HG02884 (cell line): ENCODE measurements at regions not wholly inside any gene's neighbourhood (a gene's known extent, or its start where the extent isn't known, plus 50 kb on each side); places are given as distances from the start of the nearest gene placed in this dataset.
A peak's percentile ranks its signal among the peaks of the same experiment; 100 is the strongest.

Experiments used
- ATAC-seq: cut with Tn5 transposase; IDR thresholded peaks from one replicate; pipeline ENCODE4 v1.9.1; 2021; ENCODE audit warnings: mild to moderate bottlenecking, moderate library complexity; ENCODE audit not compliant: unreplicated experiment

DNA sequence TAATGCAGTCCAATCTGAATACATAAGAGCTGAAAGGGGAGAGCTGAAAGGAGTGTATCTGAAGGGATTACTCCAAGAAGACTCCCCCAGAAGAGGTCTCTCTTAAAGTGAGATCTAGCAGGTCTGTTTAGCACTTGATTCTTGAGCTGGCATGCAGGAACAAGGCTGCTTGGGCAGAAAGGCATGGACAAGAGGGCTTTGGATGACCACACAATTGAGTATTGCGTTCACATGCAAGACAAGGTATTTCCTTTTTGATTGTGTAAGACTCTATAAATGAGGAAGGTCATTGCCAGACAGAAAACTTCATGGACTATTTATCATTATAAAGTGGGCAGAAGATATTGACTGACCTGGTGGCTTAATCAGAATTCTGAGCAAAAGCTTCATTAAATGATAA lies 145.5 kb upstream of the AFF2 start:
- ATAC-seq: no peak

DNA sequence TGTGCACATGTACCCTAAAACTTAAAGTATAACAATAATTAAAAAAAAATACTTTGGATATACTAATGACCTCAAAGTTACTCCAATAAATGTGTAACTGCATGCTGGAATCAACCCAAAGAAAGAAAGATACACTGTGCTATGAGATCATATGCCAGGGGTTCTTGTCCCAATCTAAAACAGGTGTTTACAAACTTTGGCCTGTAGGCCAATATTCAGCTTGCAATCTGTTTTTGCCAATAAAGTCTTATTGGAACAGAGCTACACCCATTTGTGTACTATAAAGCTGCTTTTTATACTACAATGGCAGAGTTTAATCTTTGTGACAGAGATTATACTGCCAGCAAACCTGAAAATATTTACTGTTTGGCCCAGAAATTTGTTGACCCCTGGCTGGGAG lies 138.8 kb upstream of the AFF2 start:
- ATAC-seq: no peak

DNA sequence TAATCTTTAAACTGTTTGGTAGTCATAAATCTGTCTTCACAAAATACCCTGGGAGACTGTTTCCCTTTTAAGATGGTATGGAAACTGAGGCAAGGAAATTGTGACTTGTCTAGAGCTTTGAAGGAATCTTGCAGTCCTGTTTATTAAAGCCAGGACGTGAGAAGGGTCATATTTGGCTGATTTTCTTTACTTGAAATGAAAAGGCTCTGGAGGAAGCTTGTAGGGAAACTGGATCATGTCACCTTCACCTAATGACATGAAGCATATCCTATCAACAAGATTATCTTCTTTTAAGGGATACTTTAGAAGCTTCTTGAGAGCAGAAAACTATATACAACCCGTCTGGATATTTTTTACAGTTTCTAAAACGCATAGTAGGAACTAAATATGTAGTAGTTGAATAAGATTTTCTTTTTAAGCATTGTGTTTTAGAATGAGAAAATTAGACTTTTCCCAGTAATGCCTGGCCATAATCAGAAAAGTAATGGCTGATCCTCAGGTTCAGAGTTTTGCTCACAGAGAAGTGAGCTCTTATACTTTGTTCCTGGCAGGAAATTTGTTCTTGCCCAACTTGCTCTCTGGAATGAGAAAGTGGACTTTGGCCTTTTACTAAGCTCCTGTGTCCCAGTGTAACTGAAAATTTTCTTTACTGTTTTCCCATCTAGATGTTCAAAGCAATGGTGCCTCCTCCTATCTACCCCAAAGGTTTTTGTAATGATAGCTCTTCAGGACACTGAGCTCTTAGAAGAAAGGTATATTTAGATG lies 136.8 kb upstream of the AFF2 start:
- ATAC-seq: no peak

DNA sequence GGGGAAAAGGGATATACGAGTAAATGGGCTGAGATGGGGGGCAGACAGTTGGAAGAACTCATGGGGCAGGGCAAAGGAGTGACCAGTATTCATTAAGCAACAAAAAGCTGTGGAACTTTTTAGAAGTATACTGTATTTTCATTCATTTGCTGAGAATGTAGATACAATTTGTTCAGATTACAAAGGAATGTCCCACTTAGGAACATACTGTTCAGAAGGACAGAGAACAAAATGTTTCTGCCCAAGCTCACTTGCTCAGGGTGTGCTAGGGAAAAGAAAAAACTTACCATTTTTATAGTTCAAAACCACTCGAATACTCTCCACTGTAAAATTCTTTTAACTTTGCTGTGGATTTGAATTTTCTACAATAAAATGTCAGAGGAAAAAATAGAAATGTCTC lies 135.2 kb upstream of the AFF2 start:
- ATAC-seq: no peak

DNA sequence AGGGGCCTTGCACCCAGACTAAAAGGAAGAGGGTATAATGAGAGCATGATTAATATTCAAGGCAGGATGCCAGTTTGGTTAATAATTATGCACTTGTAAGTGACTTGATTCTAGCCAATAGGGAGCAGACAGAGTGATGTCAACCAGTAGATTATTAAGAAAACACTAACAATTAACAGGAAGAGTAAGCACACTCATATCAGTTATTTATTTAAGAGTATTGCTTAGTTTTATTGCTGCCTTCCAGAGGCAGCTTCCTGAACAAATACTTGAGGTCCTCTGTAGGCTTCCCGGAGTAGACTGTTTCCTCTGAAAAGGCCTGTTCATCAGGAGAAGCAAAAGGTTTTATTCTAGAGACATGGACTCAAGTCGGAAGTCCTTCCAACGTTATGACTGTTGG lies 129.1 kb upstream of the AFF2 start:
- ATAC-seq: no peak

DNA sequence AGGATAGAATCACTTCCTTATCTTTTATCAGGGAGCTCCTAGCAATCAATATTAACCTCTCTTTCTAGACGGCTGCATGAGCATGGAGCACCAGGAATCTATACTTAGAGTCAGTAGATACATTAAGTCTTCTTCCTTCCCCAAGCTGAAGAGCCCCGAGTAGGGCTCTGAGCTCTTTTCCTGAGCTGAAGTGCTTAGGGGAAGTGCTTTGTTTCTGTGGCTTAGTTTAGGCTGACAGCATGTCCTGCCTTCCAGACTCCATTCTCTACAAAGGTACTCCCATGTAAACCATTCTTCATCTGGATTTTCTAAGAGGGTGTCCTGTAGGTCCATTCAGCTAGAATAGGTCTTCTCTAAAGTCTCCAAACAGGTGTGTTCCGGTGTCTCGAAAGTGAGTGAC lies 127.5 kb upstream of the AFF2 start:
- ATAC-seq: no peak

DNA sequence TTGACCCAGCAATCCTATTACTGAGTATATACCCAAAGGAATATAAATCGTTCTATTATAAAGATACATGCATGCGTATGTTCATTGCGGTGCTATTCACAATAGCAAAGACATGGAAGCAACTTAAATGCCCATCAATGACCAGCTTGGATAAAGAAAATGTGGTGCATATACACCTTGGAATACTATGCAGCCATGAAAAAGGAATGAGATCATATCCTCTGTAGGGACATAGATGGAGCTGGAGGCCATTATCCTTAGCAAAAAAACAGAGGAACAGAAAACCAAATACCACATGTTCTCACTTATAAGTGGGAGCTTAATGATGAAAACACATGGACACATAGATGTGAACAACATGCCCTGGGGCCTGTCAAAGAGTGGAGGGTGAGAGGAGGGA lies 124.1 kb upstream of the AFF2 start:
- ATAC-seq: no peak

DNA sequence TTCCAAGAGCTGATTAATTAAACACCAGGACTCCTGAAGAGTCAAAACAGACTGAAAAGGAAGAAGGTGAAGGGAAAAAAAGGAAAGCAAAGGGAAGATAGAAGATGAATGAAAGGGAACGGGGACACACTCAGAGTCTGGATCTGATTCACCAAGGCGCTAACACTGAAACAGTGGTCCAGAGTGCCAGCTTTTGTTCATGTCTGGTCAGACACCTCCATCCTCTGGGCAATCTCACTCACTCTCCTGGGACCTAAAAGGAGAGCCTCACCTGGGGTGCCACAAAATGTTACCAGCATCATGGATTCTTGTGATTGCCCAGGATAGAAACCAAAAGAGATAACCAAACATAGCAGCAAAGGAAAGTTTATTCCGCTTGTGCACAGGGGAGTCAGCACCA lies 120.3 kb upstream of the AFF2 start:
- no peak for ATAC-seq

DNA sequence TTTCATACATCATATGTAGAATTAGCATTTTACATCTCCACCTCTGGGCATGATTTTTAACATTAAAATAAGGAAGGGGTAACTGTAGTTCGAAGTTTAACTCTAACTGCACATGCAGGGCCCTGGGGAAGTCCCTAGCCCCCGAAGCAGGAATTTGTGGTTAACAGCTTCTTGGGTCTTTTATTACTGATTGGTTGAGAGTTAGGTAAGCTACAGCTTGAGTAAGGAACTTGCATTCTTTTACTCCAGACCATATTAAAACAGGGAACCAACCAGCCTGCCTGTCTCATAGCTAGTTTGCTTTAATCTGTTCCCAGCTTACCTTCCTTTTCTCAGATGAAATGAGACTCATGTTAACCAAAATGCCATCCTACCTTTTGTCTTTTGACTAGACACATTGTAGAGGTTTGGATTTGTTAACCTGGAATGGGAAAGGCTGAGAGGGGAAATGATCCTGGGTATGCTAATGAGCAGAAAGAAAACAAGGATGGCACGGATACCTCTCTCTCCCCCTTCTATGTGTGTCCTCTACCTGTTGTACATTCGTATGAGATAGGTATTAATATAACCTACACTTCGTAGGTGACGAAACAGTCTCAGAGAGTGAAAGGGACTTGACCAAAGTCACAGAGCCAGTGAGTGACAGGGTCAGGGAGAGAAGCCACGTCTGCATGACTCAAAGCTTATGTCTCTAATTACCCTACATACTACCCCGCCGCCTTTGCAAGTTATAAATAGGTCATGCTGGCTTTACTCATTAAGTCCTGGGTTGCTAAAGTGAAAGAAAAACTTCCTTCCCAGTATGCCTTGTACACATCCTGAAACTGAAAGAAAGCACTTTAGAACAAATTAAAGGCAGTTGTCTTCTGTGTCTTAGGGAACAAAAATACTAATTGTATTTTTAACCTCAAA lies 119.5 kb upstream of the AFF2 start:
- peak; percentile 94 for ATAC-seq

DNA sequence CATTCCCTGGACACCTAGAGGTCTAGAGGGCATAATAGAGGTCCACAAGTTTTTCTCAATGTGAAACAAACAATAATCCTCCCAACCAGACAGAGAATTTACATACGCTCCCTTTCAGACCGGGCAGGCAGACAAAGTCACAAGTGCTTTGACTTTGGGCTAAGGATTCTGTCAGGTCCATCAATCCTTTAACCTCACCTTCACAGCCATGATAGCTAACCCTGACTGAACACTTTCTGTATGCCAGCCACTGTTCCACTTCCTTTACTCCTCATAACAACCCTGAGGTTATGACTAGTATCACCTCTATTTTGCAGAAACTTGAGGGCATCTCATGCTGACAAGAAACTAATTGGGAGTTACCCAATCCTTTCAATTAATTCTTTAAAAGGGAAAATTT lies 118.8 kb upstream of the AFF2 start:
- peak; percentile 25 for ATAC-seq

DNA sequence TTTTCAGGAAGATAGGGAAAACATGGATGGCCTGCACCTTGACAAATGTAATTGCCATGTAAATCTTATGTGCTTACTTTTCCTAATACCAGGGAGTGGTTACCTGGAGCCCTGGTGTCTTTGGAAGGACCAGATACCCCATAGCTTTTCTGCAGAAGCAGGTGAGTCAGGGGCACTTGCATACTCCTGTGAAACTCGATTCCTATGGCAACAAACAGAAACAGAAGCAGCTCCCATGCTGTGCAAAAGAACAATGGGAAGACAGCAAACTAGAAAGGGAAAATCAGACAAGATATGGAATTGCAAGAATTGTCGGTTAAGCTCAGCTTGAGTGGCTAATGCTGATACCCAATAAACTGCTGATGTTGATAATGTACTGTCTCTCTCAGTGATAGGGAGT lies 117.4 kb upstream of the AFF2 start:
- no peak for ATAC-seq

DNA sequence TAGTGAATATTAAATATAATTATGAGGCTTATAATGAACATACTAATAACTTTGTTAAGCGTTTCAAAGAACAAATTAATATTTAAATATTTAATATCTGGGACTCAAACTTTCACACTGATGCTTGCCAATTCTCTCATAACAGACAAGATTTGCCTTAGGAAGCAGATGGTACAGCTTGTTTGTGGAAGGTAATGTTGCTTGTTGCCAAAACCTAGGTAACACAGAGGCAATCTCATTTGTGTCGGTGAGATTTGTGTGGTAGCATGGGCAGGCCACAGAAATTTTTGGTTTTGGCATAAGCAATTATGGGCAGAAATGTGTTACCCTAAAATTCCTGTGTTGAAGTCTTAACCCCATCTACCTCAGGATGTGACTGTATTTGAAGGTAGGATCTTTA lies 114.9 kb upstream of the AFF2 start:
- no peak for ATAC-seq

DNA sequence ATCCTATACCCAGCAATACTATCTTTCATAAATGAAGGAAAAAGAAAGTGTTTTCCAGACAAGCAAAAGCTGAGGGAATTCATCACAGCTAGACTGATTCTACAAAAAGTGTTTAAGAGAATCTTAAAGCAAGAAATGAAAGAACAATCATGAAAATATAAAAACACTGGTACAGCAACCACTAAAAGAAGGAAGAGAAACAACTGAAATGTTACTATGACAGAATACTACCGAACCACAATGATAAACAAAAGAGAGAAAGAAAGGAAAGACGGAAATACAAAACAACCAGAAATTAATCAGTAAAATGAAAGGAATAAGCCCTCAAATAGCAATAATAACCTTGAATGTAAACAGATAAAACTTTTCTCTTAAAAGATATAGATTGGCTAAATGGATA lies 110.8 kb upstream of the AFF2 start:
- ATAC-seq: no peak

DNA sequence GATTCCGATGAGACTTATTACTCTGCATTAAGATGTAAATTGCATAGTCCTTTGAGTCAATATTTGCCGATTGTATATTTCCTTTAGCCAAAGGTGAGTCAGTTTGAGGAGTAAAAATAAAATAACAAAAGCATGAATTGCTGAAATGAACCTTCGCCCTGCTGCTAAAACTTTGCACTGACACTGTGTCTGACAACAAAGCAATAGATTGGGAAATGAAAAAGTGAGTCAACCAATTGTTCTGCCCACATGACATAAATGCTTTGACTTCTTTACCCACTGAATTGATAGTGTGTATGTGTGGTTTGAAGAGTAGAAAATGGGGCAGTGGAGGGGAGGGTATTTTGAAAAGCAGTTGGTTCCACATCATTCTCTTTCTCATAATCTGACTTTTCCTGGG lies 88.4 kb upstream of the AFF2 start:
- no peak for ATAC-seq

DNA sequence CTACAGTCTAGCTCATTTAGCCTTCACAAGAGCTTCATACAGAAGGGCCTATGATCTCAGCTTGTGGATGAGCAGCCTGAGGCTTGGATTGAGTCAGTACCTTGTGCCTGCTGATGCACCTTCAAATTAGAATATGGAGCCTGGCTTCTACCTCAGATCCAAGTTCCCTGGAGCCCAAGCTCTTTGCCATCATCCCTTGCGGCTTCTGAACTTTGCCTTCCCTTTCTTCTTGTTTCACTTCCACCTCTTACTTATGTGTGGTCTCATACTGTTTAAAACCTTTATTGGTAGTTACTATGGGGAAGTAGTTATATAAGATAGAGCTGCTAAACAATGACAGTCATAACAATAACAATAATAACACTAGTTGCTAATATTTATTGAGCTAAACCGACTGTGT lies 84.3 kb upstream of the AFF2 start:
- ATAC-seq: peak; percentile 50

DNA sequence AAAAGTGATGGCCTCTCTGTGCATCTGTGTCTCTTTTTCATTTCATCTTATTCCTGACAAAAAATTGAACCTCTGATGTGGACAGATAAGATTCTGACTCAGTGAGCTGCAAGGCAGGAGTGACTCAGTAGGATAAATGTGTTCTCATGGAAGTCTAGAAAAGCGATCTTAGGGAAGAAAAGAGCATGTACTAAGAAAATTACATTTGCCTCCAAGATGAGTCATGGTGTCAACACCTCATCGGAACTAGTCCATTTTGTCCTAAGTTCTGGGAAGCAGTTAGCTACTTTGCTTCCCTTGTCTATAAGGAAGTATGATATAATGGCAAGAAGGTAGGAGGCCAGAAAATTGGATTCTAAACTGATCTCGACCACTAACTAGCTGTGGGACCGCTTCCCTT lies 83.5 kb upstream of the AFF2 start:
- no peak for ATAC-seq

DNA sequence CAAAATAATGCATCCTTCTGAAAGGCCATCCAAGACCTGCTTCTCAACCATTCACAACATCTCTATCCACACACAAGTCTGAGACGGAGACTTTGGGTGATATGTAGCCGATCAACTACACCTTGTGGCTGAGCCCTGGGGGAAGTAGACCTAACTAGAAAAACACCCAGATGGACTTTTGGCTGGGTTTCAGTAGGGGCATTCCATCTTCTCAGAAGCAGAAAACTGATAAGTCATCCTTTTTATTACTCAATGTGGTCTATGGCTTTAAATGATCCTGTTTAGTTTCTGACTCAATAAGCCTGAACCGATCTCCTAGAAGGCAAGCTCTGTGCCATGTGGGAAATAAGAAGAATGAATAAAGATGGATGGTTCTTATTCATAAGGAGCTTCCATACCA lies 82.5 kb upstream of the AFF2 start:
- no peak for ATAC-seq

DNA sequence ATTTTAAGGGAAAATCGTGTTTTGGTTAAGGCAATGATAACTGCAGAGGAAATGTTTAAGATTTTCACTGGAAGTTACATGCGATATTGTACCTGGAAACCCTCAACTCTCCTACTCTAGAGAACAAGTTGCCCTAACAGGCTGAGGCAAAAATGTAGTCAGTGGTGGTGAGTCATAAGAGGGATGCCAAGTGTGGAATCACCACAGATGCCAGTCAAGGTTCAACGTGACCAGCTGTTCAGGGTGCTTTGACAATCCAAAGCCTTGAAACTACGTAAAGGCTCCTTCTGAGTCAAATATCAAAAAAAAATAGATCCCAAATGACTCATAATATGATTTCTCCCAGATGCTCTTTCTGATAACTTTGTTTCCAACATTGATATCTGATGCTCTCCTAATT lies 77.9 kb upstream of the AFF2 start:
- no peak for ATAC-seq

DNA sequence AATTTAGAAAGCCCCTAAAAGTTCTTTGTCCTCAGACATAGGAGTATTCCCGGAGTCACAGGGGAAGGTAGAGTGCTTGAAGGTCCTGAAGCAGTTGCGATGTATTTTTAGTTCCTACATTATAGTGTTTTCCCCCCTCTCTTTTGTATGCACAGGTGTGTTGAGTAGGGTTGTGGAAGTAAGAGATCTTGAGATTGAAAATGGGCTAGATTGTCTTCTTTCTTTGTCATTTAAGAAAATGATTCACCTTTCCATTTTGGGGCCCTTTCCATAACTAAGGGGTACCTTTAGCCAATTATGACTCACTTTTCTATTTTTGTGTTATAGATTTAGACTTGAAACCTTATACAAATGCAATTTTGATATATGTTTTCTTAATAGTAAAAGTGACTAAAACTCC lies 75.8 kb upstream of the AFF2 start:
- ATAC-seq: no peak

DNA sequence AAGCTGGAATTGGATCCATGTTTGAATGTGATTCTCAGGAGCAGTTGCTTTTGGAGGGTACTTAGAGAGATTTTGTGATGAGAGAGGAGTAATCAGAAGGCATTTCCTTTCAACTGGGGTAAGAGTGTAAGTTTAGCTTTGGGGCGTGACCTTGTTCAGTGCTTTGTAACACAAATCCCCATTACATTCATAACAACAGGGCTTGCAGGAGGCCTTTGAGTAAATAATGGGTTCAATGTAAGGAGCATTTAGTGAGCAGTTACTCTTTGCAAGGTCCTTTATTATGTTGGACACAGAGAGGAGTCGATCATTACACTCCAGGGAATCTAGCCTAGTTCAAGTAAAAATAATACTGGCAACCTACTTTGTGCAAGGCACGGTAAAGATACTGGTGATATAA lies 74.0 kb upstream of the AFF2 start:
- ATAC-seq: no peak

DNA sequence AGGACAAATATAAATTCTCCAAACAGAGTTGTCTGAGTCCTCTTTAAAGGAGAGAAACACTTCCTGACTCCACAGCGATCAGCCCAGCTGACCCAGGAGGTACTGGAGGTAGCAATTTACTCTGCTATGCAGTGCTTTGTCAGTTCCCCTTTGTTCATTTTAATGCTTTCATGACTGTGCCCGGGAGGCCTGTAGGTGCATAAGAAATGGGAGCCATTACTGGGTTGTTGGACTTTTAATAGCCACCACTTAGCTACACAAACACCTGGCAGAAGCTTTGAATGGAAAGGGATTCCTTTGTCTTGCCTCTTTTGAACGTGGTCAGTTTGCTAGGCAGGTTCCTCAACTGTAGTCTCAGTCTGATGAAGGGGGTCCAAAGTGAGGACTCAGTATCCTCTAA lies 59.0 kb upstream of the AFF2 start:
- ATAC-seq: no peak

DNA sequence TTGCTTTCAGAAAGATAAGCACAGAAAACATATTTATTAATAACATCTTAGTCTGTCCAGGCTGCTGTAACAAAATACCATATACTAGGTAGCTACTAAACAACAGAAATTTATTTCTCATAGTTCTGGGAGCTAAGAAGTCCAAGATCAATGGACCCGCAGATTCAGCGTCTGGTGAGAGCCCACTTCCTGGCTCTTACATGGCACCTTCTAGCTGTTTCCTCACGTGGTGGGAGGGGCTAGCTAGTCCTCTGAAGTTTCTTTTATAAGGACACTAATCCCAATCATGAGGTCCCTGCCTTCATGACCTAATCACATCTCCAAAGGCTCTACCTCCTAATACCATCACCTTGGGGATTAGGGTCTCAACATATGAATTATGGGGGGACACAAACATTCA lies 57.2 kb upstream of the AFF2 start:
- ATAC-seq: no peak
